OCI-LY7 (cell line): ENCODE measurements at regions not wholly inside any gene's neighbourhood (a gene's known extent, or its start where the extent isn't known, plus 50 kb on each side); places are given as distances from the start of the nearest gene placed in this dataset.

Source experiments
- BruUV-seq: library from RNA; stranded (reverse); fragments of 400-500 nt; replicated peaks from 2 replicates; lab custom pipeline; 2021; lab: Mats Ljungman, UMichigan
- CTCF ChIA-PET: fragments of 300-600 bp; sonication (Branson Sonifier 250); formaldehyde crosslinking; loops from one replicate; lab custom pipeline; 2022; ENCODE audit warnings: antibody characterized with exemption; ENCODE audit not compliant: unreplicated experiment; lab: Charles Lee
- POLR2A ChIA-PET: fragments of 300-600 bp; sonication (Branson Sonifier 250); formaldehyde crosslinking; loops from one replicate; lab custom pipeline; 2022; ENCODE audit warnings: antibody characterized with exemption; lab: Charles Lee
- DNase-seq: peaks from one replicate; pipeline ENCODE4 v3.0.0-alpha.2; 2015; ENCODE audit warnings: low spot score
- H2AFZ ChIP-seq: fragments of 200-600 bp; sonication (generic), shearing (Covaris generic); 2 replicates; pipeline ENCODE4 v1.6.1; 2014; ENCODE audit warnings: mild to moderate bottlenecking, antibody characterized with exemption, low read length, moderate library complexity
- H3K27ac ChIP-seq: fragments of 200-600 bp; sonication (generic); 2 replicates; pipeline ENCODE4 v1.5.1; 2014; ENCODE audit warnings: mixed run types, low read depth, mild to moderate bottlenecking, moderate library complexity, low read length, inconsistent platforms; ENCODE audit not compliant: poor library complexity, severe bottlenecking
- H3K36me3 ChIP-seq: fragments of 200-600 bp; sonication (generic); 2 replicates; pipeline ENCODE4 v1.6.1; 2014; ENCODE audit warnings: mild to moderate bottlenecking, antibody characterized with exemption, low read length, moderate library complexity, mixed read lengths; ENCODE audit not compliant: insufficient read depth
- H3K4me1 ChIP-seq: fragments of 200-600 bp; sonication (generic); 2 replicates; pipeline ENCODE4 v1.5.1; 2014; ENCODE audit warnings: mild to moderate bottlenecking, low read length; ENCODE audit not compliant: insufficient read depth, poor library complexity, severe bottlenecking
- H3K4me2 ChIP-seq: fragments of 200-600 bp; sonication (generic); 2 replicates; pipeline ENCODE4 v1.6.1; 2014; ENCODE audit warnings: mild to moderate bottlenecking, low read length
- H3K4me3 ChIP-seq: fragments of 200-600 bp; sonication (generic); 2 replicates; pipeline ENCODE4 v1.5.1; 2014; ENCODE audit warnings: mild to moderate bottlenecking, low read depth, low read length; ENCODE audit not compliant: poor library complexity, severe bottlenecking
- H3K79me2 ChIP-seq: fragments of 200-600 bp; sonication (generic); 2 replicates; pipeline ENCODE4 v1.6.1; 2016; ENCODE audit warnings: low read depth, mild to moderate bottlenecking, low read length, moderate library complexity, mixed read lengths; ENCODE audit not compliant: insufficient read depth
- H3K9me2 ChIP-seq: fragments of 200-600 bp; sonication (generic); 2 replicates; pipeline ENCODE4 v1.6.1; 2016; ENCODE audit warnings: mild to moderate bottlenecking, low read length, mixed read lengths; ENCODE audit not compliant: insufficient read depth
- H3K9me3 ChIP-seq: fragments of 200-600 bp; sonication (generic); 2 replicates; pipeline ENCODE4 v1.6.1; 2014; ENCODE audit warnings: mild to moderate bottlenecking, mixed run types, low read length, mixed read lengths
- H4K20me1 ChIP-seq: fragments of 200-600 bp; sonication (generic); 2 replicates; pipeline ENCODE4 v1.6.1; 2014; ENCODE audit warnings: mild to moderate bottlenecking, antibody characterized with exemption, low read length, moderate library complexity, mixed read lengths; ENCODE audit not compliant: insufficient read depth
- EZH2phosphoT487 ChIP-seq: fragments of 200-600 bp; sonication (generic); IDR thresholded peaks from 2 replicates; pipeline ENCODE4 v1.6.1; 2018; ENCODE audit warnings: low read depth, borderline replicate concordance, mild to moderate bottlenecking, mixed run types, antibody characterized with exemption, low read length, moderate library complexity, mixed read lengths
- intact Hi-C: fragments of 100-400 bp; cut with micrococcal nuclease; formaldehyde crosslinking; loops from one replicate; pipeline ENCODE4 v1.10.0; 2022; ENCODE audit not compliant: unreplicated experiment
- TF ChIP-seq, protein P1 (sequence below): fragments of 200-600 bp; sonication (generic); conservative IDR thresholded peaks from 2 replicates; pipeline ENCODE4 v1.5.1; 2014; ENCODE audit warnings: mild to moderate bottlenecking, antibody characterized with exemption, low read length, moderate library complexity, mixed read lengths

DNA sequence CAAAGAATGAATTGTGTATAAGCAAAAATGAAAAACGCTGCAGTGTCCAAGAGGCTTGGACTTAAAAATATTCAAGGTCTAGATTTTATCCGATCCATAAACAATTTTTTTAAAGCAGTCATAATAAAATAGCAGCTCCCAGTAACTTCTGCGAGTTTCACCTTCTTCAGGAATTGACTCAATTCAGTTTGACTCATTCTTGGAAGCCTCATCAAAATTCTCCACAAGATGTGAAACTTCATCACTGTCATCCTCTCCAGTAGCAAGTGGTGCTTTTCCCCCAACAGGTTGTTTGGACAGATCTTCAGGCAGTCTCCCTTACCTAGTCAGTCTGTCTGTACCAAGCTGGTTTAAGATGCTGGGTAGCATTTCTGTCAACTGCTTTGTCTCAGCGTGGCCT lies 93.5 kb upstream of the FOXG1 start:
- Histone ChIP-seq H3K27ac (no peak overlapping the region), H3K36me3 (no peaks in the 10 kb centered on the region), H3K4me1 (no peaks in the 10 kb centered on the region), H3K4me2 (no peak overlapping the region), H2AFZ (no peak overlapping the region), H3K9me3 (no peaks in the 10 kb centered on the region), H3K4me3 (no peak overlapping the region), H3K9me2 (no peaks in the 10 kb centered on the region), H3K79me2 (no peaks in the 10 kb centered on the region), H4K20me1 (no peaks in the 10 kb centered on the region)
- intact Hi-C loops: no loop called here
- no peak for TF ChIP-seq EZH2phosphoT487
- TF ChIP-seq, protein P1, sequence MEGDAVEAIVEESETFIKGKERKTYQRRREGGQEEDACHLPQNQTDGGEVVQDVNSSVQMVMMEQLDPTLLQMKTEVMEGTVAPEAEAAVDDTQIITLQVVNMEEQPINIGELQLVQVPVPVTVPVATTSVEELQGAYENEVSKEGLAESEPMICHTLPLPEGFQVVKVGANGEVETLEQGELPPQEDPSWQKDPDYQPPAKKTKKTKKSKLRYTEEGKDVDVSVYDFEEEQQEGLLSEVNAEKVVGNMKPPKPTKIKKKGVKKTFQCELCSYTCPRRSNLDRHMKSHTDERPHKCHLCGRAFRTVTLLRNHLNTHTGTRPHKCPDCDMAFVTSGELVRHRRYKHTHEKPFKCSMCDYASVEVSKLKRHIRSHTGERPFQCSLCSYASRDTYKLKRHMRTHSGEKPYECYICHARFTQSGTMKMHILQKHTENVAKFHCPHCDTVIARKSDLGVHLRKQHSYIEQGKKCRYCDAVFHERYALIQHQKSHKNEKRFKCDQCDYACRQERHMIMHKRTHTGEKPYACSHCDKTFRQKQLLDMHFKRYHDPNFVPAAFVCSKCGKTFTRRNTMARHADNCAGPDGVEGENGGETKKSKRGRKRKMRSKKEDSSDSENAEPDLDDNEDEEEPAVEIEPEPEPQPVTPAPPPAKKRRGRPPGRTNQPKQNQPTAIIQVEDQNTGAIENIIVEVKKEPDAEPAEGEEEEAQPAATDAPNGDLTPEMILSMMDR: no peak
- DNase-seq: no peak
- ChIA-PET POLR2A (no interaction called here), CTCF (no interaction called here)
- no TSS peak for BruUV-seq

DNA sequence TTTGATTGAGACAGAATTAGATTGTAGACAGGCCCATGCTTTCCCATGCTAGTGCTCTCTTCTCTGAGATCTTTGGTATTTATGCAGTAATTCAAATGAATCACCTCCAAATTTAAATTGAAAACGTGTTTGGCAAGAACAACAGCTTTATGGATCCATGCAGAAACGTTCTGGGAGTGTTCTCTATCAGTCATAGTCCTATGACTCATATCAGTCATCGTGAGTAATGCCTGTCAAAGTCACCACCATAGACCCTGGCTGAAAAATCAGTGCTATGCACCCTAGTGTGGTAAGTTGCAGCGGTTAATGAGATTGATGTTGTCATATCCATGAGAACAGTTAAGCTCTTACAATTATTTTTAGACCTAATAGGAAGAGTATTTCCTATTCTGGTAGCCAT lies 90.1 kb upstream of the FOXG1 start:
- DNase-seq: no peak
- no TSS peak for BruUV-seq
- Histone ChIP-seq H4K20me1 (no peaks in the 10 kb centered on the region), H3K4me2 (no peak overlapping the region), H2AFZ (no peak overlapping the region), H3K4me1 (no peaks in the 10 kb centered on the region), H3K27ac (no peak overlapping the region), H3K79me2 (no peaks in the 10 kb centered on the region), H3K36me3 (no peaks in the 10 kb centered on the region), H3K9me3 (no peaks in the 10 kb centered on the region), H3K9me2 (no peaks in the 10 kb centered on the region), H3K4me3 (no peak overlapping the region)
- CTCF ChIA-PET: no interaction called here
- intact Hi-C loops: no loop called here
- TF ChIP-seq, protein P1: no peak
- no peak for TF ChIP-seq EZH2phosphoT487
- POLR2A ChIA-PET: no interaction called here

DNA sequence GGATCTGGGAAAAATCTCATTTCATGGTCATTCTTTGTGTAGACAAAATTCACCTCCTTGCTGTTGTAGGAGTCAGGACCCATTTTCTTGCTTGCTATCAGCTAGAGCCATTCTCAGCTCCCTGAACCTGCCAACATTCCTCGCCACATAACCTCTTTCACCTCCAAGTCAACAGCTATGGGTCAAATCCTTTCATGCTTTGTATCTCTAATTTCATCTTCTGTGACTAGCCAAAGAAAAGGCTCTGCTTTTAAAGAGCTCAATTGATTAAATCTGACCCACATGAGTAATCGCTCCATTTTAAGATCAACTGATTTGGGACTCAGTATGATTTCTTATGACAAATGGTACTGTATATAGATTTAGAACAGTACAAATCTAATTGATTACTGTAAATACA lies 89.2 kb upstream of the FOXG1 start:
- BruUV-seq: no TSS peak
- intact Hi-C loops: no loop called here
- Histone ChIP-seq H3K9me3 (no peaks in the 10 kb centered on the region), H3K79me2 (no peaks in the 10 kb centered on the region), H3K9me2 (no peaks in the 10 kb centered on the region), H3K4me2 (no peak overlapping the region), H3K27ac (no peak overlapping the region), H2AFZ (no peak overlapping the region), H4K20me1 (no peaks in the 10 kb centered on the region), H3K36me3 (no peaks in the 10 kb centered on the region), H3K4me3 (no peak overlapping the region), H3K4me1 (no peaks in the 10 kb centered on the region)
- ChIA-PET POLR2A (interaction anchor here (0.5 to 0.8 kb wide), 2 partner anchors 10 to 605 kb away, joined by 3 to 5 read pairs; no protein-coding TSS in a partner anchor), CTCF (no interaction called here)
- no peak for DNase-seq
- TF ChIP-seq EZH2phosphoT487: no peak
- TF ChIP-seq, protein P1: no peak
